GM21367 (cell line): ENCODE measurements at regions not wholly inside any gene's neighbourhood (a gene's known extent, or its start where the extent isn't known, plus 50 kb on each side); places are given as distances from the start of the nearest gene placed in this dataset.
"Not testable (repeated sequence)": the region's sequence is repeated elsewhere in the genome, so short reads cannot be mapped to it uniquely, and the experiment has no call there.

Experiments
- ATAC-seq: cut with Tn5 transposase; IDR thresholded peaks from one replicate; pipeline ENCODE4 v1.9.1; 2021; ENCODE audit not compliant: unreplicated experiment

DNA sequence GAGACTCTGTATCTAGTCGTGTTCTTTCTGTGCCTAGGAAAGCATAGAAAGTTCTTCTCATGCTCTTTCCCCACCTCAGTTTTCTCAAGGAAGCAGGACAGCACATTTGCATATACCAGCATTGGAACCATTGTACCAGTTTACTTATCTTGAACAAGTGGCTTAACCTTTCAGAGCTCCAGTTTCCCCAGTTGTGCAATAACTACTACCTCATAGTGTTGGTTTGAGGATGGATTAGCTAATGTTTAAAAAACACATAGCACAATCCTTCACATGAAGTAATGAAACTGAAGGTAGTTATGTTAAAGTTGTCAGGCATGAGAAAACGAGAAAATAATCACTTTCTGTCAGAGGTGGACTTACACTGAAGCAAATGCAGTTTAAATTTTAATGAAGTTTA lies 92.2 kb upstream of the H2AZ1 start:
- ATAC-seq, result no peak

GRCh38 chr4:100041646-100042045 lies 91.6 kb upstream of the H2AZ1 start:
- ATAC-seq, result no peak

DNA sequence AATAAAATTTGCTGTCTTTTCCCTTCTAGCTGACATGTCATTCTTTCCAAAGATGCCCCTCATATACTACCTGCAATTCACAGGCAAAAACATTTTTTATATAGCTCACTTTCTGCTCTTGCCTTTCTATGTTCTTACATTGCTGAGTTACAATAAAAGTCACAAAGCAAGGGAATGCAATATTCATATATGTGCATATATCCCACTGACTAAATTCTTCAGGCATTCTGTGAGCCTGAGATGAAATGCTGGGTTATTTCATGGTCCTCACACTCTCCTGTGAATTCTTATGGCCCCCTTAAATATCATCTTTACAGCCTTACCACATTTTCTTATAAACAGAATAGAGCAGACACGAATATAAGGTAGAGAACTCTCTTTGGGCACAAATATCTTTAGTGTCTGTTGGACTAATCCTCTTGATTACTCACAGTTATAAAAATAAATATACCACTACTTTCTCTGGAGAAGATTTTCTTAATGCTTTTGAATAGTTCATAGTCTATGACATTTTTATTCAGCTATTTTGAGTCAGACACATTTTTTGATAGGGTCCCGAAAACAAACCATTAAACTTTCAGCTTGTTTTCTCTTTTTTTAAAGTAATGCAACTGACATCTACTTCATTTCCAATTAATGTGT lies 84.1 kb upstream of the H2AZ1 start:
- no peak for ATAC-seq

DNA sequence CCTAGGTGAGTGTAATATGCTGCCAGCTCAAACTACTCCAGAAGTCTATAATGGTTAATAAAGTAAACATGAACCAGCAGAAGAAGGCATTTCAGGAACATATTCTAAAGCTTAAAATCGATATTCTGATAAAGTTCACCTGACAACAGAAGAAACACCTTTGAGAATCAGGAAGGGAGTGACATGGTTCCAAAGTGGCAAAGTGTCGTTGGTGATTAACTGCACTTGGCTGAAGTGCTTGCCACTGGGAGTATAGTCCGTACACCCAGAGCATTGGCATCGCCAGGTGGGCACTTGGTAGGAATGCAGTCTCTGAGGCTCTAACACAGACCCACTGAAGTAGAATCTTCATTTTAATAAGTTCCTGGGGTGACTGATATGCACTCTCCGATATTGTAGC lies 76.0 kb upstream of the H2AZ1 start:
- no peak for ATAC-seq

DNA sequence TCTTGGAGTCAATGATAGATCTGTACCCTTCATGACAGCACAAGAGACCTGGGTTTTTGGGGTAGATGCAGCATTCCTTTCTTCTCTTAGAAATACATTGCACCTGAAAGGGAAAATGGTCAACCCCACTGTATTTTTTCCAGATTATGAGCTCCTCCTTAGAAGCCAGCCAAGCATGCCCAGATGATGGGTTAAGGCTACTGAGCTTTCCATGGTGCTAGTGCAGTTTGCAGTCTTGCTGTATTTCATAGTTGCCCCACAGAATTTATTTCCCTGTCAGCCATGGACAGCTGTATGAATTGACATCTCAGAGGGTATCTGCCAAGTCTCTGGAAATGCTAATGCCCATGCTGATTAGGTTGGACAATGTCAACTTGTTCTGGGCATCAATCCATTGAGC lies 73.7 kb upstream of the H2AZ1 start:
- ATAC-seq, result no peak

- ATAC-seq, result no peak
Observed at GRCh38 chr4:100022792-100023222, 72.7 kb upstream of the H2AZ1 start.

GRCh38 chr4:100019821-100020220 lies 69.7 kb upstream of the H2AZ1 start:
- ATAC-seq, result no peak

DNA sequence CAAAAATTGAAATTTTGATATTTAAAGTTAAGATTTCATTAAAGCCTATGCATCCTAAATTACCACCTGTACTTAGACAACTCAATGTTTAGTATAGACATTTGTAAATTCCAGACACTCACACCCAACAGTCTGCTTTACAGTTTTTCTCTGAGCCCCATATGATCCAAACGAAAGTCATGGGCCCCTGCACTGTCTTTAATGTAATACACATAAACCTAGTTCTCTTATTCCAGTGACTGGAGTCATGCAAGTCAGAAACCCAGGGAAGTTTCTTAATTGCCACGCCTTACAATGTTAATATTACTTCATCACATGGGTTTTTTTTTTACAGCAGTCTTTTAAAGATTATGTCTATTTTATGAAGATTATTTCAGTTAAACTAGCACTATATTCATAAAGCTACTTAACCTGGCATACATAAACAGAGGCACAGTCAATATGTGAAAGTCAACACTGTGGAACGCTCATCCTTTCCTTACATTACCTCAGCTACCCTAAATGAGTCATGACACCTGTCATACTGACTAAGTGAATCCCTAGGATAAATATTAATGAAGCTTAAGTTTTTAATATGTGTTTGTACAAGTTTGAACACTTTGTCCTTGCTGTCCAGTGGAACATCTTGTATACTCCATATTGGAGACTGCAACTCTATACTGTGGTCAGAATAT lies 67.7 kb upstream of the H2AZ1 start:
- ATAC-seq, result no peak

GRCh38 chr4:100016191-100016590 lies 66.1 kb upstream of the H2AZ1 start:
- ATAC-seq, result no peak

GRCh38 chr4:100014616-100015015 lies 64.5 kb upstream of the H2AZ1 start:
- no peak for ATAC-seq

GRCh38 chr4:100009490-100009889 lies 59.4 kb upstream of the H2AZ1 start:
- ATAC-seq, result no peak

DNA sequence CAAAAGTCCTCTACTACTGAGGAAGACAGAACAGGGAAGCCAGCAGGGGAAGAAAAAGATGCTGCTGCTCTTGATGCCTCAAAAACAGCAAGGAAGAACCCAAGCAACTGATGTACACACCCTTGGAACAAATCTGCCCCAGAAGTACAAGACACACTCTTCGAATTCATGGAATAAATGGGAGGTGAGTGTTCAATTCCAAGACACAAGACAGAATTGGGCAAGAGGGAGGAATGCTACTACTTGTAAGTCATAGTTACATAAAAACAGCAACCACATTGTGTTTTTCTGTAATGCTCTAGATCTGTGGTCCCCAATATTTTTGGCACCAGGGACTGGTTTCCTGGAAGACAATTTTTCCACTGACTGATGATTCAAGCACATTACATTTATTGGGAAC lies 58.0 kb upstream of the H2AZ1 start:
- ATAC-seq, result no peak

- ATAC-seq, result not testable (repeated sequence)
Observed at GRCh38 chr4:100006161-100006560, 56.1 kb upstream of the H2AZ1 start.
